GM19455 (cell line): ENCODE measurements at regions not wholly inside any gene's neighbourhood (a gene's known extent, or its start where the extent isn't known, plus 50 kb on each side); places are given as distances from the start of the nearest gene placed in this dataset.

Experiments used
- ATAC-seq: cut with Tn5 transposase; IDR thresholded peaks from one replicate; pipeline ENCODE4 v1.9.1; 2021; ENCODE audit not compliant: unreplicated experiment

DNA sequence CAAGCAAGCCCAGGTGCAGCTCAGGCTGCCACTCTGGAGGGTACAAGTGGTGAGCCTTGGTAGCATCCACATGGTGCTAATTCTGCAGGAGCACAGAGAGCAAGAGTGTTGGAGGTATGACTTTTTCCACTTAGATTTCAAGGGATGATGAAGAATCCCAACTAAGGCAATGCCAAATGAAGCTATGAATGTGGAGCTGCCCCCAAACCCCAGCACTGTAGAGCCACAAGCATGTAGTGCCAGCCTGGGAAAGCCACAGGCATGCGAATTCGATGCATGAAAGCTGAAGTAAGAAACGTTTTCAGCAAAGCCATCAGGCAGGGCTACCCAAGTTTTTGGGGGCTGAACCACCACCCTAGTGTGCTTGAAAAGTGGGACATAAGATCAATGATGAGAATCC, 251.1 kb downstream of the HAO1 start:
- ATAC-seq, result no peak

DNA sequence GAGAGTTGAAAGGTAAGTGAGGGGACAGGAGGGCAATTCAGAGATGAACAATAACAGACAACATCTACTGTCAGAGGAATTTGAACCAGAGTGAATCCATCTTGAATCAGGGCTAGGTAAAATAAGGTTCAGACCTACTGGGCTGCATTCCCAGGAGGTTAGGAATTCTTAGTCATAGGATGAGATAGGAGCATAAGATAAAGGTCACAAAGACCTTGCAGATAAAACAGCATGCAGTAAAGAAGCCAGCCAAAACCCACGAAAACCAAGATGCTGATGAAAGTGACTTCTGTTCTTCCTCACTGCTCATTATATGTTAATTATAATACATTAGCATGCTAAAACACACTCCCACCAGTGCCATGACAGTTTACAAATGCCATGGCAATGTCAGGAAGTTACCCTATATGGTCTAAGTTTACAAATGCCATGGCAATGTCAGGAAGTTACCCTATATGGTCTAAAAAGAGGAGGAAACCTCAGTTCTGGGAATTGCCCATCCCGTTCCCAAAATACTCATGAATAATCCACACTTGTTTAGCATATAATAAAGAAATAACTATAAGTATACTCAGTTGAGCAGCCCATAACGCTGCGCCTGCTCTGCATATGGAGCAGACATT, 248.5 kb downstream of the HAO1 start:
- no peak for ATAC-seq

DNA sequence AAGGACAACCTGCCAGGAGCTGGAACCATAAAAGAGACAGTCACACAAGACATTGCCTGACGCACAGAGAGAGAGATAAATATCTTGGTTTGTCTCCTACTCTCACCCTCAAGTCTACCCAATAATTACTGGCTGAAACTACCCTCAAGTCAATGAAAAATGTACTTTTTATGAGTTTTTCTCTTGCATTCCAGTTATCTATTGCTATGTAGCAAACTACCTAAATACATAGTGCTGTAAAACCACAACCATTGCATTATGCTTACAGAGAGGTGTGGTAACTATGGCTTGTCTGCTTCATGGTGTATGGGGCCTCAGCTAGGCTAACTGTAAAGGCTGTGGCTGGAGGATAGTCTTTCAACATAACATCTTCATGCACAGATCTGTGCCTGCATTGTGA, 247.8 kb downstream of the HAO1 start:
- no peak for ATAC-seq

DNA sequence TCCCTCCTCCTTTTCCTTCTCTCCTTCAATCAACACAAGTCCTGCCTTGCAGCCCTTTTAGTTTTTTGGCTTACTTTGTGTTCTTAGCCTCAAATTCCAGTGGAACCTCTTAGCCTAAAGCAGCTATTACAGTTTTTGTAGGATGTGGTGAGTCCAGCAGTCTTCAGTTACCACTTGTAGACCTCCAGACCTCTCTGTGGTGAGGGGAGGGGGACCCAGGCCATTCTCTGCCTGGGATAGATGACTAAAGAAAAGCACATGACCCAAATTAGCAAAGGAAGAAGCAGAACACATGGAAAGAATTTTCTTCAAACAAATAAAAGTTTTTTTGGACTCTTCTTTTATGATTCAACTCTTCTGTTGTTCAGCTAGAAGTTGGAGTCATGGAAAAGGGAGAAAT, 246.5 kb downstream of the HAO1 start:
- no peak for ATAC-seq

DNA sequence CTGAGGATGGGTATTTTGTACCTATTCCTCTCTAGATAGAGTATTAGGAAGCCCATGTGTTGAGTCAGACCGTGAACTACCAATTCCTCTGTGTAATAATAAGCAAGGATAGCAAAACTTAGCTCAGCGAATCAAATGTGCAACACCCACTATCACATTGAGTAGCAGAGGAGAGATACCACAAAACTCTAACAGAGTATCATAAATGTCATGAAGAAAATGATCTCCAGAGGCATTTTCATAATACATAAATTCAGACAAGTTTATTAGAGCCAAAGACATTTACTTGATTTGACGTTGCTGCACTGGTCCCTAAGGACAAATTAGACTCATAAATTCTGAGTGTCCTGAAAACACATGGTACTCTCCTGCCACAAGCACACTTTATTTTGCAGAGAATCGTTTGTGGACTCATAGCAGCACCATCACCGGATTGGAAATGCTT, 245.2 kb downstream of the HAO1 start:
- no peak for ATAC-seq

DNA sequence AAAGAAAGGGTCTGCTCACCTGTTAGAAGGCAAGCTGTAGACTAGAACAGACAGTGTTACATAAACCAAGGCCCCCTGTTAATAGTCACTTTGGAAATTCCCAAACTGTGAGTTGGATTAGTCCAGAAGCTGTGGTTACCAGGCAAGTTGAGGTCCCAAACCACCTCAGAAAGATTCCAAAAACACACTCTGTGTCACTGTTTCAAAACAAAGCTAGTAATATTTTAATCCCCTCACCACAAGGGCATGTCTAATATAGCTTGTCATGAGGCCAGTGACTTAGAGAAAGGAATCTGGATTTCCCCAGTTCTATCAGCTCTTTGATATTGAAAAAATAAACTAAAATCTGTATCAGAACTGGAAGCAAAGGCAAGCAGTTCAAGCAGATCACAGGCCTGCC, 244.6 kb downstream of the HAO1 start:
- no peak for ATAC-seq

DNA sequence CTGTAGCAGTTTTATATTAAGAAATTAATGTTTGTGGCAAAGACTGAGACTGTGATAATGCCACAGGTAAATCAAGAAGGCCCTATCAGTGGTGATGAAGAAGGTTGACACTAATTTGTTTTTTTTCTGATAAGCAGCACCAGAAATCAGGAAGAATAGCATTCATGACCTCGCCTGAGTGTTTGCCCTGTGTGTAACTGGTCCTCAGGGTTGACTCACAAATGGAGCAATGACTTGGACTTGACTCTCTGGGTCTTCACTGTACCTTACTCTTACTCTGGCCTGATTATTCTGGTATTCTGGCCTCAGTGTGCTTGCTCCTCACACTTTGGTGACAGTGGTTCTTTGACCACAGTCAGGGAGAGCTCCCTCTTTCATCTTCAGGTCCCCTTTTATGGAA, 243.9 kb downstream of the HAO1 start:
- ATAC-seq, result no peak

DNA sequence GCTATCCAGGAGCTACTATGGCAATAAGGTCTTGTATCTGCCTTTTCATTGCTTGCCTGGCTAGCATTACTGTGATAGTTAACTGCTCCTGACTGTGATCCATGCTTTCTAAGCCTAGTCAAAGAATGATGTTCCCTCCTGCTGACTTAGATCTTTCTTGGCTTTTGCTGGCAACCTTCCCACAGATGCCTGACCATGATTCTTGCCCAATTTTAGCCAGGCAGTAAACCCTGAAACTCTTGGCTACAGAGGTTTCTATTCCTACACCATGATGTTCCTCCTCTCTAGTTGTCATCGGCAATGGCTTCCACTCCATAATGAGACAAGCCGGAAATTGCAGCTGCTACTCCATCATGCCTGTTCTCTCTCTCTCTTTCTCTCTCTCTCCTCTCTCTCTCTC, 238.1 kb downstream of the HAO1 start:
- ATAC-seq, result no peak

DNA sequence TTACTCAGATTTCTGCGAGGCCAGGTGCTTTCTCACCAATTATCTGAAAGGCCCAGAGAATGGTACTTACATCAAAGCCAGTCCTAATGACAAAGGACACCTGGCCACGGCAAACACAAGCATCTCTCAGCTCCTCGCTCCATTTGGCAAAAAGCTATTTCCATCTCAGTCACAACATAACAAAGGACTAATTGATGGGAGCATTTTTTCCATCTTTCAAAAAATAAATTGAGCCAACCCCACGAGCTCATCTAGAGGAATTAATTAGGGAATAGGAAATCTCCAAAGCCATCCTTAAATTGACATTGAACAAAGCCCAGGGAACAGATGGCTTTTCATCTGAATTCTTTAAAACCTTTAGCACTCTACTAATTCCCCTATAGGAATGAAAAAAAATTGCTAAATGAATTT, 236.7 kb downstream of the HAO1 start:
- no peak for ATAC-seq

DNA sequence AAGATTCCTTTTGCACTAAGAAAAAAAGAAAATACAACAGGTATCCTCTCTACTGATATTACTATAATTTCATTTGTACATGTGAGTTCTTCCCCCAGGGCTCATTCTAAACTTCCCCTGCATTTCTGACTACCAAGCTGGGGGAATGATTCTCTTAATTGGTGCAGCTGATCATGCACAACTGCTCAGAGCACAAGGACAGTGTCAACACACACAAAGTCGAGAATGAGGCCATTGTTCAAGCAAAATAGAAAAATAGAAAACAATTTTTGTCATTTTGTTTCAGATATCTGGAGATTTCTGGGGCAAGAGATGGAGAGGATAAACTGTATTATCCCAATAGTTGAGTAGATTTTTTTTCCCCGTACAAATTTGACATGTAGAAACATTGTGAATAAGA, 236.3 kb downstream of the HAO1 start:
- ATAC-seq, result no peak

DNA sequence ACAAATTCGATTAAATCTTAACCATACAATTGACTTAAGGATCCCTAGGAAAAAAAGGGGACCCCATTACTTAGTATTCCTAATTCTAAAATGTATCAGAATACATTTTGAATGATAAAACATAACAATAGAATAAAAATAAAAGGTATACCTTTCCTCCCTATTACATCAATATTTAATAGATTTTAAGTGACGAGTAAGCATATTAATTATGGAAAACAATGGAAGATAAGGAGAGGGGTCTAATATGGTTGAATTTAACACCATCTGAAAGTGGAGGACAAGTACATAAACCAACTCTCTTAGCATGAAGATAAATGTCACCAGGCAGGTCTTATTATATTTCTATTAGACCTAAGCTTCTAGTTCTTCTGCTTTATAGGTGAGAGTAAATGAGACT, 232.1 kb downstream of the HAO1 start:
- ATAC-seq, result no peak

DNA sequence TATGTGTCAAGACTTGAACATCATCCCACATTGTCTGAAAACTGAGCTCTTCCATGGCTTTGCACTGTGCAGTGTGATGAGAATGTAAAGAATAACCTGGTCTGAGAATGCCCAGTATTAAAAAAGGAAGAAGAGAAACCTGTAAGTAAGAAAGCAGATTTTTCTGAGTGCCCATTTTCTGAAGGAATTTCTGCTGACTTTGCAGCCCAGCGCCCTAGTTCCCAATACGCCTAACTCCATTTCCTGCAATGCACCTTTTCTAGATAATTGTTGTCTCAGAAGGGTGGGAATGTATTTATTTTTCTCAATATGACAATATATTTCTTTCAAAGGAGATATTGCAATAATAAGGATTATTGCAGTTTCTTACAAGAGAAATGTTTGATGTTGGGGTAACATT, 231.5 kb downstream of the HAO1 start:
- ATAC-seq, result no peak

DNA sequence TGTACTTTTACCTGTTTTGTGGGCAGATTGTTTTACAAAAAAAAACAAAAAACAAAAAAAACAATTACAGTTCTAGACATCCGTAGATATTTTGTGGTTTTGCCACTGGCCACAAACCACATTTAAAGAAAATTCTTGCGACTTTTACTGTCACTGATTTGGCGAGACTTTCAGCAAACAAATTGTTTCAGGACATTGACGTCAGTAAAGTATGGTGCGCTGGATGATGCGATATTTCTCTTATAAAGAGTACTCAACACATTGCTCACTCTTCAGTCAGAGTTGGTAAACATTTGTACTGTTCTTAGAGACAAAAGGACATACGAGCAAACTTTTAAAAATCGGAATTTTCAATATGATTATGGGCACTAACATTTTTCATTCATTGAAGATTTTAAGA, 229.8 kb downstream of the HAO1 start:
- no peak for ATAC-seq

DNA sequence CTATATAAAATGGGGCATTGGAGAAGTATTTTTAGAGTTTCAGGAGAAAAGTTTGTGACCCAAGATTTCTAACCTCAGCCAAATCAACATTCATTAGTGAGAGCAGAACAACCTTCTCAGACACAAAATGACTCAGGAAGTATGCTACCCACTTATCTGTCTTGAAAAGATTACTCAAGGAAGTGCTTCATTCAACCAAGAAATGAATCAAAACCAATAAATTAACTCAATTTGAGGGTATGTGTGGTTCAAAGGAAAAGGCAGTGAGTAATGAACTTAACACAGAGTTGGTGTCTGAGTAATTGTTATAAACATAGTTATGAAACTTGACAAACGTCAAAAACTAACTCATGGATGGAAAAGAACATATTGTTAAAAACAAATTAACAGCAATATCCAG, 227.6 kb downstream of the HAO1 start:
- no peak for ATAC-seq

DNA sequence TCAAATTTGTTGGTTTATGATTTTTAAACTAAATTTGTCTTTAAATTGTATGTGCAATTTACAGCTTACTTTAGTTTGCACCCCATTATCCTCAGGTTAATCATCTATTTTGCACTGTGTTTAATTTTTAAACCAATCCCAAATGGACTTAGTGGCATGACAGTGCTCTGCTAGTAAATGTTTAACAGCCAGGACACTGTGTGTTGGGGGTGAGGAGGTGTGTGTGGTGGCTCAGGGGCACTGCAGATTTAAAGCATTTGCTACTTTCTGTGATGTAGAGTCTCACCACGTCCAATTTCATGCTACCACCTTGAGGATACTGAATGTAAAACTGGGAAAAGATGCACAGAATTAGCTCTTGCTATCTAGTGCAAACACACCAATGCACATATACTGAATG, 225.7 kb downstream of the HAO1 start:
- no peak for ATAC-seq

DNA sequence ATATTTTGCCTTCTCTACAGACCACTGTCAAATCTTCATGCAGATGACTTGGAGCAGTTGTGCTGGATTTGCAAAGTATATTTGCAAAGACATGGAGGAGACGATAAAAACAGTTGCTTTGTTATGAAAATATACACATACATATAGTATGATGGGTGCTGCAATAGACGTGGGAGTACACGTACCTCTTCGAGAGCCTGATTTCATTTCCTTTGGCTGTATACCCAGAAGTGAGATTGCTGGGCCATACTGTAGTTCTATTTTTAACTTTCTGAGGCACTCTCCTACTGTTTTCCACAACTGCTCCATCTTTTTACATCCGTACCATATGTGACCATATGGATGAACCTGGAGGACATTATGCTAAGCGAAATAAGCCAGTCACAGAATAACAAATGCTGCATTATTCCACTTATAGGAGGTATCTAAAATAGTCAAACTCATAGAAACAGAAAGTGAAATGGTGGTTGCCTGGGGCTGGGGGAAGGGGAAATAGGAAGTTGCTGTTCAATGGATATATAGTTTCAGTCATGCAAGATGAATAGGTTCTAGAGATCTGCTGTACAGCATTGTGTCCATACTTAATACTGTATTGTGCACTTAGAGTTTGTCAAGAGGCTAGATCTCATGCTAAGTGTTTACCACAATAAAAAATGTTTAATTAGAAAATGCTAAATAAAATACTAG, 223.8 kb downstream of the HAO1 start:
- ATAC-seq, result no peak

DNA sequence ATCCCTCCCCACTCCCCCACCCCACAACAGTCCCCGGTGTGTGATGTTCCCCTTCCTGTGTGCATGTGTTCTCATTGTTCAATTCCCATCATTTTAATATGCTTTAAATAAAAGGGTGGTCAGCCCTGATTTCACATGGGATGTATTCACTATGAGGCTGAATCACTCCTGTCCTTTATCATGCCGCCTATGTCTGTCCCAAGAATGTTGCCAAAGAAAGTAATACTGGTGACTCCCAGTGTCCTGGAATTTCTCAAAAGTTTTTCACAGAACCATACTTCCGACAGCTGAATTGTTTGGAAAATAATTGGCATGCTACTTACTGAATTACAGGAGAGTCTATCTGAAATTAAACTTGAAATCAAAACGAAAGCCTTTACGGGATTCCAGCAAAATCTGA, 217.7 kb downstream of the HAO1 start:
- ATAC-seq, result no peak

DNA sequence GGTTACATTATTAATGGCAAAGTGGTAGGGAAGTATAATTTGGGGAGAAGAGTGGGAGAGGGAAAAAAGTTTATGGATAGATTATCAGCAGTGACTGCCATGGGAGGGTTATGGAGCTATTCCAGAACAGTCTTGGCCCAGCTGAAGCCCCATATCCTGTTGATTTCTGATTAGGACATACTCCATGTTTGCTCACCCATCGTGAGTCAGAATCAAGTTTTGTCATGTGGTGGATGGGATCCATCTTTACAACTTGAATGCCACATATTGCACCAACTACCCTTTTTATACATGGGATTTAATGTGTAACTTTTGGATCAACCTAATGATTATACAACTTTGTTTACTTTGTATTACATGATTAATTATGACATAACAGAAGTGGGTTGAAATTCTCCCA, 217.0 kb downstream of the HAO1 start:
- no peak for ATAC-seq

DNA sequence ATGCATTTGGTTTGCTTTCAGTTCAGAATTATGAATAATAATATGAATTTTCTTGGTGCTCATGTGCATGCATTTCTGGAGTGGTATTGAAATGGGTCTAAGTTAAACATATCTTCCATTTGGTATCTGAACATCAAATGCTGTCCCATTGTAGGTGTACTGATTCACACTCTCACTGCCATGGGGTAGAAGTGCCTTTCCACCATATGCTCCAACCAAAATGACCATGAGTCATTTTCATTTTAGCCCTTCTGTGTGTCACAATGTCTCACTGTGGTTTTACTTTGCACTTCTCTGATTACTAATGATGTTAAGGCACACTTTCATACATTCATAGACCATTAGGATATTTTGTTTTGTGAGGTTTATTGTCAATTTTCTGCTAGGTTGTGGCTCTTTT, 211.9 kb downstream of the HAO1 start:
- ATAC-seq, result no peak

DNA sequence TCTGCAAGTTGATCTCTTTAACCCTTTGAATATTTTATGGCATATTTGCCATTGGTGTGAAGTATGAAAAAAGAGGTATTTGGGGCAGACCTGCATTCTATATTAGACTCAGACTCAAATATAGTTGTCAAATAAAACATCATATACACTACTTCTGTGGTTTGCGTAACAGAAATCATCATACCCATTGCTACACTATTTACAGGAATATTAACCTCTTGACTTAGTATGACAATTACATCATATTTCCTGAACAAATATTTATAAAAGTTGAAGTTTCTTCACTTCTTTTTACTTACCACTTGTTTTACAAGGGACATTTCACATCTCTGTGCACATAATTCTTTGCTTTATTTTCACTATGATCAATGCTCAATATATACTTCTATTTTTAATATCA, 206.0 kb downstream of the HAO1 start:
- ATAC-seq, result no peak

DNA sequence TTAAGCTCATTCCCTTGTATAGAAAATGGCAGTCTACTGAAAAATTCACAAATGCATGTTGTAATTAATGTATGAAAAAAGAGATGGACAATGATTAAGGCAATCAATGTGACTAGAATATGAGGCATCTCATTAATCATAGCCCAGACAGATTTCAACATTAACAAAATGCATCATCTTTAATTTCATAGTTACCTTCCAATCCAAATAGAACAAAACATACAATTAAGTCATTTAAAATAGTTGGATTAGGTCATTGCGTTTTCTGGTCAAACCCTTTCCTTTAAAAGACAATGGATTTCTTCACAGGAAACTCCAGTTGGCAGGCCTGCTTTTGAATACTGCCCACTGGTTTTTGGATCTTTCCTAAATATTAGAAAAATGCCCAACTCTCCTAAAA, 203.9 kb downstream of the HAO1 start:
- no peak for ATAC-seq

DNA sequence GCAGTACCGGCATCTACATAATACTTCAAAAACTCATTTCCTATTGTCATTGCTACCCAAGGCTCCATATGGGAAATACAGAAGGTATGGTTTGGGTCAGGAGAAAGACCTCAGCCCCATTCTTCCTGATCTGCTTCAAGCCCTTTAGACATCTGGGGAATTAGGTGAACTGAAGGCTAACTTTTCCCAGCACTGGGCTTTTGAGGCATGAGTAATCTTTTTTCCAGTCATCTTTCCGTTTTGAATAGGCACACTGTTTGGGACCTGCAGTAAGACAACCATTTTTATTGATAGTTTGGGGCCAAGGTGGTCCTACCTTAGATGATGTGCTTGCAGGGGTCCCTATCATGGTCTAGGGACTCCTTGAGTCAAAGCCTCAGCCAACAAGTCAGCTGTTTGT, 198.4 kb downstream of the HAO1 start:
- ATAC-seq, result no peak

DNA sequence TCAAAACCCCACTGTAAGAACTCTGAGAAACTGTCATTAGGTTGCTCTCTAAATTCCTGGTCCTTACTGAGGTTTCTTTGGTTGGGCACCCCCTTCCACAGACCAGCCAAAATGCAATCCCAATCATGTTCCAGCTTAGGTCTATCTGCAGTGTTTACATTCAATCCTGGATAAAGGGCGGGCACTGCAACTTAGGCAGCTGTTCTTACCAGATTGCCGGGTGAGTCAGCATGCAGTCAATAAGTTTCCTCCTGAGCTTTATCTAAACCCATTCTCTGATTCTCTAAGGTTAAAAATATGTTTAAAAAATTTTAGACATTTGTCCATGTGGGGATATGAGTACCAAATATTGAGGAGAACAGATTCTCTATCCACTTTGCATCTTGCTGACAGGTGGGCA, 197.8 kb downstream of the HAO1 start:
- no peak for ATAC-seq
